RWPE1 (cell line): ENCODE measurements at regions not wholly inside any gene's neighbourhood (a gene's known extent, or its start where the extent isn't known, plus 50 kb on each side); places are given as distances from the start of the nearest gene placed in this dataset.
A peak's percentile ranks its signal among the peaks of the same experiment; 100 is the strongest.

Experiments used
- CTCF ChIA-PET: fragments of 350-600 bp; sonication (Branson Sonifier 250); formaldehyde crosslinking; extraction: SDS; loops from one replicate; lab custom pipeline; 2021; lab: Yijun Ruan, JAX
- POLR2A ChIA-PET: fragments of 400-600 bp; formaldehyde crosslinking; extraction: SDS; loops from one replicate; lab custom pipeline; 2020; ENCODE audit warnings: antibody characterized with exemption; ENCODE audit not compliant: low non-redundant PET; lab: Yijun Ruan, JAX
- DNase-seq: peaks from one replicate; pipeline ENCODE4 v3.0.0; 2012; ENCODE audit warnings: low spot score
- H3K27ac ChIP-seq: fragments of 450-650 bp; 2 replicates; pipeline ENCODE4 v1.5.1; 2017
- CTCF ChIP-seq: fragments of 450-650 bp; conservative IDR thresholded peaks from 2 replicates; pipeline ENCODE4 v1.5.1; 2017; ENCODE audit warnings: low read depth, mild to moderate bottlenecking

DNA sequence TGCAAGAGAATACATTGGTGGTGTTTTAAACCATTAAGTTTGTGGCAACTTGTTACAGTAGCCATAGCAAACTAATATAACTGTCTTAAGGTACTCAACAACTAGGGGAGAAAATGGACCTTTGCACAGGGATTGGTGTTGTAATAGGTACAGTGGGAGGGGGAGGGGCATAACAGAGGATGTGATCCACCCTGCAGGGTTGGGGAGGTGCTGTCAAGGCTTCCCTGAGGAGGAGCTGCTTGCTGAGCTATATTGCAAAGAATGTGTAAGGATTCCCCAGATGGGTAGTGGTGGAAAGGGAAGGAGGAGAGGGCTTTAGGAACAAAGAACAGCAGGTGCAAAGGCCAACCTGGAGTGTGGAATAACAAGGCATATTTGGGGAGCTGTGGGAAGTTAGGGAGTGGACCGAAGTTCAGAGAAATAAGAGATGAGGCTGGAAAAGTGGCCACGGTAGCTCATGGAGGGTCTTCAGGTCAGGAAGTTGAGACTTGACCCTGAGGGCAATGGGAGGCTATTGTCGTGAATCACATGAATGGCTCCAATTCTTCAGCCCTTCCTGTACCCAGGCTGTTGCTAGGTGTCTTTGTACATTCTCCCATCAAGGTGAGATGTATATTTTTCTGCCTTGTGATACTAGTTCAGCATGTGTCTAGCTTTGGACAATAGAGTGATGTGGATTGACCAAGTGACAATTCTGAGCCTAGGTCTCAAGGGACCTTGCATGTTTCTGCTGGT, 168.6 kb upstream of the CSF3R start:
- no peak overlapping the region for H3K27ac ChIP-seq
- no peak for DNase-seq
- CTCF ChIA-PET = interaction anchor here (0.6 to 1.2 kb wide), 4 partner anchors 9 to 1831 kb away, joined by 3 to 4 read pairs (median 3); no protein-coding TSS in a partner anchor
- POLR2A ChIA-PET = no interaction called here
- no peak for TF ChIP-seq CTCF

- TF ChIP-seq CTCF = peak; percentile 86
- H3K27ac ChIP-seq = no peak overlapping the region
- DNase-seq = peak; percentile 67
- ChIA-PET POLR2A (no interaction called here), CTCF (interaction anchor here (0.7 to 1.2 kb wide), 3 partner anchors 10 to 1552 kb away, joined by 3 read pairs; no protein-coding TSS in a partner anchor)
Measured at GRCh38 chr1:36650200-36651065, 167.7 kb upstream of the CSF3R start.

- no peak overlapping the region for H3K27ac ChIP-seq
- DNase-seq = no peak
- ChIA-PET POLR2A (no interaction called here), CTCF (interaction anchor here (0.6 kb wide), 1 partner anchor 479 kb away, joined by 3 read pairs; no protein-coding TSS in a partner anchor)
- TF ChIP-seq CTCF = no peak
Measured at GRCh38 chr1:36645867-36646266, 163.2 kb upstream of the CSF3R start.

- ChIA-PET CTCF (no interaction called here), POLR2A (no interaction called here)
- DNase-seq = no peak
- TF ChIP-seq CTCF = no peak
- H3K27ac ChIP-seq = no peak overlapping the region
Measured at GRCh38 chr1:36644556-36644955, 161.8 kb upstream of the CSF3R start.

DNA sequence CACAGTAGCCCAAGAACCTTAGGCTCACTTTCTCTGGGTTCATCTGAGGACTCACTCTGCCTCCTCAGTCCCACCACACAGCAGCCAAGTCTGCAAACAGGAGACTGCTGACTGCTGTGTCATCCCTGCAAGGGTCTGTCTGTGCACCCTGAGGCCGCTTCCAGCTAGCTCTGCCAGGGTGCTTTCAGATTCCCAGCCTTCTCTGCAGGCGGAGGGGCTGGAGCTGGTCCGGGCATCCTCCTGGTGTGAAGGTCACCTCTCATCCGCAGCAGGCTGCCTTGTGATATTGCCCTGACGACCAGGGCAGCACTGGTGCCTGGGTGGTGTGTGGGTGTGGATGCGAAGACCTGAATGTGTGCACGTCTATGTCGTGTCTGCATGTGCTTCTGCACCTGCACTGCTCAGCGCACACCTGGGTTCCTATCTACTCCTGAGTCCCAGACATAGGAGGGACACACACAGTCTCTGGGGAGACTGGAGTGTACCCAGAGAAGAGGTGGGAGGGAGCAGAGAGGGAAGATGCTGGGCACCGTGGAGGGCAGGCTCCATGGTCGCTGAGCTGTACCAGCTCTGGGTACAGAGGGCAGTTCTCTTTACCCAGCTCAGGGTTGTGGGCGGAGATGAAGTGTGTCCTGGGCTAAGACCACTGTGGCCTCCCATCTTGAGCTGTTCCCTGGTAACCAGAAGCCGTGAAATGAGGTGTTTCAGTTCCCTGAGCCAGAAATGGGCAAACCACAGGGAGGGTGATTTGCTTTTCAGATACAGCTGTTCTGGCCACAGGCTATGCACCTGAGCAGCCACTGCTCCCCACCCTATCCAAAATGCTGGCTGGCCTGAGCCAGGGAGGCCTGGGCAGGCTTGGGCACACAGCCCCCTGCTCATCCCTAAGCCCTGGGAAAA, 160.9 kb upstream of the CSF3R start:
- TF ChIP-seq CTCF = no peak
- ChIA-PET POLR2A (no interaction called here), CTCF (interaction anchor here (0.6 kb wide), 2 partner anchors 568 to 699 kb away, joined by 3 read pairs; no protein-coding TSS in a partner anchor)
- no peak overlapping the region for H3K27ac ChIP-seq
- no peak for DNase-seq
